Astrocyte of the cerebellum (primary cell): ENCODE measurements at regions not wholly inside any gene's neighbourhood (a gene's known extent, or its start where the extent isn't known, plus 50 kb on each side); places are given as distances from the start of the nearest gene placed in this dataset.
"Not testable (repeated sequence)": the region's sequence is repeated elsewhere in the genome, so short reads cannot be mapped to it uniquely, and the experiment has no call there.

Source experiments
- DNase-seq: peaks from one replicate; pipeline ENCODE4 v3.0.0-alpha.2; 2011; ENCODE audit warnings: low read depth
- H3K4me3 ChIP-seq: 2 replicates; pipeline ENCODE4 v1.5.1; 2011; ENCODE audit warnings: mild to moderate bottlenecking, low read depth, low read length, moderate library complexity
- in situ Hi-C: cut with HindIII; loops from 2 replicates; pipeline ENCODE4 v1.10.0; 2017; ENCODE audit warnings: low sequenced_read_pairs
- TF ChIP-seq, protein P1 (sequence below): IDR thresholded peaks from 2 replicates; pipeline ENCODE4 v1.5.1; 2012; ENCODE audit warnings: low read length, low read depth, moderate library complexity, mild to moderate bottlenecking; ENCODE audit errors: missing control alignments

DNA sequence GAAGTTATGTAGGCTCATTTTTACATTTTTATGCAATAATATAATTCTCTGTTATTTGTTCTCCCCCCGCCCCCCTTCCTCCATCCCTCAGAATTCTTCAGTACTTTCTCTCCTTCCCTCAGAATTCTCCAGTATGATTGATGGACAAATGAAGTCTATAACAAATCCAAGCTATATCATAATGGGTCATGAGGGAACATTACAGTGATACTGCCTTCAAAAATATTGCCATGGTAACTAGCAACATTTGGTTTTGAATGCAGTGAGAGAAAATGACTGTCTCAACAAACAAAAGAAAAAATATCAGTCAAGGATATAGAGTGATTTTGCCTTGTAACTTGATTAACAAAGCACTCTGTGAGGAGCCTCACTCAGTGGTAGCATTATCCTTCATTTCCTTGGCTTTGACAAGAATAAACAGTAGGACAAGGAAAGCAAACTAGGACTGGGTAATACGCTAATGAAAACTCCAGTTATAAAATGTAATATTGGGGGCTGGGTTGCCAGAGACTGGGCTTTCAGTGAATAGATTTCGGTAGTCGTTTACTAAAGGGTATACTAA, 392.9 kb upstream of the CRIM1 start:
- in situ Hi-C loops, result no loop called here
- H3K4me3 ChIP-seq, result no peak overlapping the region
- DNase-seq, result no peak
- TF ChIP-seq, protein P1, sequence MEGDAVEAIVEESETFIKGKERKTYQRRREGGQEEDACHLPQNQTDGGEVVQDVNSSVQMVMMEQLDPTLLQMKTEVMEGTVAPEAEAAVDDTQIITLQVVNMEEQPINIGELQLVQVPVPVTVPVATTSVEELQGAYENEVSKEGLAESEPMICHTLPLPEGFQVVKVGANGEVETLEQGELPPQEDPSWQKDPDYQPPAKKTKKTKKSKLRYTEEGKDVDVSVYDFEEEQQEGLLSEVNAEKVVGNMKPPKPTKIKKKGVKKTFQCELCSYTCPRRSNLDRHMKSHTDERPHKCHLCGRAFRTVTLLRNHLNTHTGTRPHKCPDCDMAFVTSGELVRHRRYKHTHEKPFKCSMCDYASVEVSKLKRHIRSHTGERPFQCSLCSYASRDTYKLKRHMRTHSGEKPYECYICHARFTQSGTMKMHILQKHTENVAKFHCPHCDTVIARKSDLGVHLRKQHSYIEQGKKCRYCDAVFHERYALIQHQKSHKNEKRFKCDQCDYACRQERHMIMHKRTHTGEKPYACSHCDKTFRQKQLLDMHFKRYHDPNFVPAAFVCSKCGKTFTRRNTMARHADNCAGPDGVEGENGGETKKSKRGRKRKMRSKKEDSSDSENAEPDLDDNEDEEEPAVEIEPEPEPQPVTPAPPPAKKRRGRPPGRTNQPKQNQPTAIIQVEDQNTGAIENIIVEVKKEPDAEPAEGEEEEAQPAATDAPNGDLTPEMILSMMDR, result no peak

DNA sequence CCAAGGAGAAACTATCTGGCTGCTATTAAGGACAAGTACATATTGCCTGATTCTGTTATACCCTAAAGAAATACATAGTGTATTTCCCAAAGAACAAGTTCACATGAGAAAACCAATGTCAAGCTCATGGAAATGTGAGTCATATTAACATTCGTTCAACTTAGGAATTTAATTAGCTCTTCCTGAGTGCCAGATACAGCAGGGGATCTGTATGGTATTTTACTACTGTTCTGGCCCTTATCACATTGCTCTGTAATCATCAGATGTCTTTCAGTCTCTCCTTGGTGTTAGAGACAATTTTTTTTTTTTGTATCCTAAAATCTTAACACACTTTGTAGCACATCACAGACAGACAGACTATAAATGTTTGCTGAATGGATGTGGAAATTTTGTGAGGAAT, 395.0 kb upstream of the CRIM1 start:
- TF ChIP-seq, protein P1, result no peak
- H3K4me3 ChIP-seq, result no peak overlapping the region
- DNase-seq, result peak; percentile 5
- in situ Hi-C loops, result no loop called here

DNA sequence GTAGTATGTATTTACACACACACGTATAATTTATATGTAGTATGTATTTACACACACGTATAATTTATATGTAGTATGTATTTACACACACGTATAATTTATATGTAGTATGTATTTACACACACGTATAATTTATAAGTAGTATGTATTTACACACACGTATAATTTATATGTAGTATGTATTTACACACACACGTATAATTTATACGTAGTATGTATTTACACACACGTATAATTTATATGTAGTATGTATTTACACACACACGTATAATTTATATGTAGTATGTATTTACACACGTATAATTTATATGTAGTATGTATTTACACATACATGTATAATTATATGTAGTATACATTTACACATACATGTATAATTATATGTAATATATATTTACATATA, 398.5 kb upstream of the CRIM1 start:
- in situ Hi-C loops, DNase-seq, H3K4me3 ChIP-seq: not testable (repeated sequence)

DNA sequence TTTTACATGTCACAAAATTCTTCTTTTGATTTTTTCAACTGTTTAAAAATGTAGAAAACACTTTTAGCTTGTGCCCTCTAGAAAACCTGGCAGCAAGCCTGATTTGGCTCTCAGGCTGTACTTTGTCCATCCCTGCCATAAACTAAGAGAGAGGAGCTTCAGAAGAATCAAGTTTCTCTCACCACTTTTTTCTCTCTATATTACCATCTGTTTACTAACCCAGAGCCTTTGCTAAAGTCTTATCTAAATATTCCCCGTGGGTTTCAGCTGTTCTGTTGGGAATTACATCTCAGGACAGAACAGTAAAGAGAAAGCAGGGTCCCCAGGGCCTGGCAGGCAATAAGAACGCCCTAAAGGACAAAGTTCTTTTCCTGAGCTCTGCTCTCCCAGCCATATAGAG, 409.1 kb upstream of the CRIM1 start:
- no peak for DNase-seq
- no peak overlapping the region for H3K4me3 ChIP-seq
- TF ChIP-seq, protein P1, result no peak
- in situ Hi-C loops, result no loop called here

DNA sequence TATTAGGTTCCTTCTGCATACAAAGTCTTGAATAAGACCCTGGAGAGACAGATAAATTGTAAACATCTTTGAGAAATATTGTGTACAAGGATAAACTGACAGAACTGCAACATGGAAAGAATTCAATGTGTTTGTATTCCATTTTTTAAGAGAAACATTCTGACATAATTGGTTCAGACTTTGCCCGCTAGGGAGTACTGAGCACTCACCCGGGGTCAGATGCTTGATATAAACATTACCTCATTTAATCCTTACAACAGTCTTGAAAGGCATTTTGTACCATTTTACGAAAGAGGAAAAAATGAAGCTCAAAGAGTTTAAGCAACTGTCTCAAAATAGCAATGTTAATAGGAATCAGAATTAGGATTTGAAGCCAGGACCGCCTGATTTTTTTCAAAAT, 416.7 kb upstream of the CRIM1 start:
- in situ Hi-C loops, result no loop called here

DNA sequence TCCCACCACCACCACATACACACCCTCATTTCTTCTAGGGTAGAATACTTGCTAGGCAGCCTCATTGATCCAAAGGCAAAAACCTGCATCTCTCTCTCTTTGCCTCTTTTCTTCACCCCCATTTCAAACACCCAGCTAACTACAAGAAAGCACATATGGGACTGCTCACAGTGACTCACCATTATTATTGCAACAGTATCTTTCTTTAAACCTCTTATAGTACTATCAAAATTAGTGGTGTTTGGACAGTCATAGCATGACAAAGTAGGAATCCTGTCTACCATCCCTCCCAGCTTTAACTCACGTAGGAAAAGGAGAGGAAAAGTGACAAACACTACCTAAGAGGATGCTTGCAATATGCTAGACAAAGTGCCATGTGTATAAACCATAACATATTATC, 422.5 kb upstream of the CRIM1 start:
- in situ Hi-C loops, result no loop called here
- TF ChIP-seq, protein P1, result no peak
- DNase-seq, result no peak
- H3K4me3 ChIP-seq, result no peak overlapping the region

More for the DNA sequence above, 416.7 kb upstream of the CRIM1 start:
- H3K4me3 ChIP-seq, result no peak overlapping the region
- DNase-seq, result no peak
- TF ChIP-seq, protein P1, result no peak

DNA sequence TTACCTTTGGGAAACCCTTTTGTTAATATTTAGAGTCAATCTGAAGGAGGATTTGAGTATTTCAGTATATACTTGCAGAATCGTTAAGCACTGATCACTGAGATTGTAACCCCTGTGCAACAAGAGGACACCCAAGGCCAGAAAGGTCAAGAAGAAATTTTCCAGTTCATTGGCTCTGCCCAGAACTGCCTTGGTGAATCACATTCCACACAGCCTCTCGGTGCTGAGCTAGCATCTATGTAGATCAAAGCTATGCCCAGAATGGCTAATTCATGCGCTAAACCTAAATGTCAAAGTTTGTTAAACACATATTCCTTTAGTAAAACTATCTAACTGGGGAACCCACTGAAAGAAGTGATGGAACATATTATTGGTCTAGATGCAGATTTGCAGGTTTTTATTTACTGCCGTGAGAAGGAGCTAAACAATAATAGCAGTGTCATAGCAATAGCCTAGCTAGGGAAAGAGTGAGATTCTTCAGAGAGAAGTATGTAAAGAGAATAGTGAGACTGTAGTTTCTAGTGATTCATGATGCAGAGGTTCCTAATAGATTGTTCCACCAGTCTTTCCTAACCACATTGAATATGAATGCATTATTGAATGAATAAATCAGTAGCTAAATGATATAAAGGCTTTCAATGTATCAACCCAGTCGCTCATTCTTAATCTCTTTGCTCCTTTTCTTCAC, 423.2 kb upstream of the CRIM1 start:
- in situ Hi-C loops, result no loop called here
- TF ChIP-seq, protein P1, result no peak
- DNase-seq, result no peak
- no peak overlapping the region for H3K4me3 ChIP-seq
